B cell (primary cell): ENCODE measurements at regions not wholly inside any gene's neighbourhood (a gene's known extent, or its start where the extent isn't known, plus 50 kb on each side); places are given as distances from the start of the nearest gene placed in this dataset.

Experiments
- CTCF ChIP-seq: fragments of 200-600 bp; IDR thresholded peaks from one replicate; pipeline ENCODE4 v1.8.0; 2022; ENCODE audit warnings: antibody characterized with exemption, mild to moderate bottlenecking
- EZH2 ChIP-seq: IDR thresholded peaks from 2 replicates; pipeline ENCODE4 v1.6.1; 2012; ENCODE audit warnings: borderline replicate concordance, low read depth, mild to moderate bottlenecking, moderate library complexity, low read length; ENCODE audit not compliant: insufficient read depth, poor library complexity, severe bottlenecking

GRCh38 chr3:106359692-106360091 is 490.9 kb upstream of the CBLB start:
- TF ChIP-seq CTCF = no peak
- no peak for TF ChIP-seq EZH2
